Subcutaneous abdominal adipose tissue (tissue), 5 donors: ENCODE measurements at regions not wholly inside any gene's neighbourhood (a gene's known extent, or its start where the extent isn't known, plus 50 kb on each side); places are given as distances from the start of the nearest gene placed in this dataset.

Experiments used
- H3K27ac ChIP-seq: one replicate; pipeline ENCODE4 v1.7.0; 2013; ENCODE audit warnings: low read depth, mild to moderate bottlenecking, inconsistent platforms, low read length, moderate library complexity
- H3K27me3 ChIP-seq, 5 donors: one replicate each; pipeline ENCODE4 v1.7.0; 2013; ENCODE audit warnings: low read length in 5 of 5, inconsistent platforms in 1 of 5; ENCODE audit not compliant: control insufficient read depth in 5 of 5, insufficient read depth in 4 of 5
- H3K36me3 ChIP-seq, 5 donors: one replicate each; pipeline ENCODE4 v1.7.0; 2013; ENCODE audit warnings: low read length in 5 of 5; ENCODE audit not compliant: control insufficient read depth in 5 of 5, insufficient read depth in 5 of 5
- H3K4me1 ChIP-seq, 5 donors: one replicate each; pipeline ENCODE4 v1.7.0; 2013; ENCODE audit warnings: low read length in 5 of 5, mild to moderate bottlenecking in 3 of 5, moderate library complexity in 1 of 5; ENCODE audit not compliant: control insufficient read depth in 5 of 5, insufficient read depth in 5 of 5
- H3K4me3 ChIP-seq, 5 donors: one replicate each; pipeline ENCODE4 v1.7.0; 2013; ENCODE audit warnings: low read length in 5 of 5, low read depth in 1 of 5
- H3K9ac ChIP-seq, 5 donors: one replicate each; pipeline ENCODE4 v1.7.0; 2013; ENCODE audit warnings: low read length in 5 of 5, mild to moderate bottlenecking in 4 of 5, moderate library complexity in 3 of 5
- H3K9me3 ChIP-seq, 5 donors: one replicate each; pipeline ENCODE4 v1.7.0; 2013; ENCODE audit warnings: low read length in 5 of 5; ENCODE audit not compliant: control insufficient read depth in 5 of 5
- donor health status: healthy.
- donor health status: healthy.
- donor health status: healthy.
- donor health status: healthy.
- donor health status: healthy.

GRCh38 chrX:137313627-137314026 lies 252.3 kb upstream of the ZIC3 start:
- Histone ChIP-seq H3K27ac (no peak overlapping the region), H3K9me3 (peaks cover 0 to 2% (median 0%) of the 10 kb centered on the region in 5 donors), H3K4me3 (no peak overlapping the region), H3K27me3 (peaks cover 0 to 4% (median 0%) of the 10 kb centered on the region in 5 donors), H3K9ac (no peak overlapping the region), H3K4me1 (no peaks in the 10 kb centered on the region), H3K36me3 (no peaks in the 10 kb centered on the region)

GRCh38 chrX:137305404-137305803 lies 260.5 kb upstream of the ZIC3 start:
- H3K27me3 ChIP-seq = peaks cover 0 to 5% (median 3%) of the 10 kb centered on the region in 5 donors
- no peaks in the 10 kb centered on the region for H3K4me1 ChIP-seq
- H3K27ac ChIP-seq = no peak overlapping the region
- no peaks in the 10 kb centered on the region for H3K36me3 ChIP-seq
- H3K9me3 ChIP-seq = peaks cover 0 to 7% (median 0%) of the 10 kb centered on the region in 5 donors
- H3K4me3 ChIP-seq = no peak overlapping the region
- no peak overlapping the region for H3K9ac ChIP-seq

DNA sequence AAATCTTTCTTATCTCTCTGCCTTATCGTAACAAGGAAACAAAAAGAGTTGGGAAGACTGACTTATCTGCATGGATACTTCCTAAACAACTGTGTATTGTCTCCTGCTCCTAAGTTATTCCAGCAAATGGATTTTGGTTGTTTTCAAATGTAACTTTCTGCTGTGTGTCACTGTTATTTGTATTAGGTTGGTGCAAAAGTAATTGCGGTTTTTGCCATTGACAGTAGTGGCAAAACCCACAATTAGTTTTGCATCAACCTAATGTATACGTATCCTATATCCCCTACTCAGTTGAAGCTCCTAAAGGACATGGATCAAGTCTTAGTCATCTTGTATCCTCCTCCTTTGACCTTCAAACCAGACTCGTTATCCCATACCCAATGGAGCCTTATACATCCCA lies 263.4 kb upstream of the GPR101 start:
- H3K27ac ChIP-seq = no peak overlapping the region

DNA sequence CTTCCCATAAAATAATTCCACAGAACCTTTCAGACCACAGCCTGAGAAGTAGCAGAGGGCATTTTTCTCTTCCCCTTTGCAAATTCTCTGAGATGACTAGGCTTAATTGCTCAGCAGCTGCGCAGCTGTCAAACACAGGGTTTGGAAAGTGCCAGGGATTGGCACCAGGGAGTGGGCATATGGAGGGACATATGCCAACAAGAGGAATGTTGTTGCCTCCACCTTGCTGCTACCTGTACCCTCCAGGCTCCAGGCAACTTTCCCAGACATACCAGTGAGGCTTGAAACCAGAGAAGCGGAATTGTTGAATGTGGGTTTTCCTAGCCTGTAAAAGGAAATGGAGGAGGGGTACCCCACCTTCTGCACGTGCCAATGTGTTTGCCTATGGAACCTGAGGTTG lies 256.2 kb upstream of the GPR101 start:
- Histone ChIP-seq H3K36me3 (no peaks in the 10 kb centered on the region), H3K4me3 (no peak overlapping the region)

More for the DNA sequence above, 263.4 kb upstream of the GPR101 start:
- H3K9me3 ChIP-seq = no peaks in the 10 kb centered on the region
- no peaks in the 10 kb centered on the region for H3K4me1 ChIP-seq
- H3K4me3 ChIP-seq = no peak overlapping the region
- H3K36me3 ChIP-seq = no peaks in the 10 kb centered on the region
- no peak overlapping the region for H3K9ac ChIP-seq
- H3K27me3 ChIP-seq = peaks cover 0 to 3% (median 2%) of the 10 kb centered on the region in 5 donors

GRCh38 chrX:137287191-137287590 lies 253.4 kb upstream of the GPR101 start:
- Histone ChIP-seq H3K4me3 (no peak overlapping the region), H3K9me3 (no peaks in the 10 kb centered on the region), H3K27ac (no peak overlapping the region), H3K36me3 (no peaks in the 10 kb centered on the region), H3K4me1 (no peaks in the 10 kb centered on the region), H3K9ac (no peak overlapping the region), H3K27me3 (peaks cover 0 to 18% (median 5%) of the 10 kb centered on the region in 5 donors)

More for the DNA sequence above, 256.2 kb upstream of the GPR101 start:
- no peak overlapping the region for H3K9ac ChIP-seq
- no peaks in the 10 kb centered on the region for H3K9me3 ChIP-seq
- H3K27ac ChIP-seq = no peak overlapping the region
- peaks cover 0 to 11% (median 0%) of the 10 kb centered on the region in 5 donors for H3K27me3 ChIP-seq
- no peaks in the 10 kb centered on the region for H3K4me1 ChIP-seq

- Histone ChIP-seq H3K4me1 (no peaks in the 10 kb centered on the region), H3K9ac (no peak overlapping the region), H3K27ac (no peak overlapping the region), H3K4me3 (no peak overlapping the region), H3K27me3 (peaks cover 0 to 15% (median 5%) of the 10 kb centered on the region in 5 donors), H3K9me3 (no peaks in the 10 kb centered on the region), H3K36me3 (no peaks in the 10 kb centered on the region)
Measured at GRCh38 chrX:137286423-137286822, 252.6 kb upstream of the GPR101 start.

- Histone ChIP-seq H3K27ac (no peak overlapping the region), H3K9ac (no peak overlapping the region), H3K9me3 (no peaks in the 10 kb centered on the region), H3K4me1 (no peaks in the 10 kb centered on the region), H3K27me3 (peaks cover 5 to 7% (median 6%) of the 10 kb centered on the region in 5 donors), H3K36me3 (no peaks in the 10 kb centered on the region), H3K4me3 (no peak overlapping the region)
Measured at GRCh38 chrX:137278825-137279224, 245.0 kb upstream of the GPR101 start.

- Histone ChIP-seq H3K27me3 (no peaks in the 10 kb centered on the region), H3K4me1 (no peaks in the 10 kb centered on the region), H3K4me3 (no peak overlapping the region), H3K9ac (no peak overlapping the region), H3K27ac (no peak overlapping the region), H3K9me3 (peaks cover 0 to 4% (median 0%) of the 10 kb centered on the region in 5 donors), H3K36me3 (no peaks in the 10 kb centered on the region)
Measured at GRCh38 chrX:137263374-137263773, 229.6 kb upstream of the GPR101 start.

DNA sequence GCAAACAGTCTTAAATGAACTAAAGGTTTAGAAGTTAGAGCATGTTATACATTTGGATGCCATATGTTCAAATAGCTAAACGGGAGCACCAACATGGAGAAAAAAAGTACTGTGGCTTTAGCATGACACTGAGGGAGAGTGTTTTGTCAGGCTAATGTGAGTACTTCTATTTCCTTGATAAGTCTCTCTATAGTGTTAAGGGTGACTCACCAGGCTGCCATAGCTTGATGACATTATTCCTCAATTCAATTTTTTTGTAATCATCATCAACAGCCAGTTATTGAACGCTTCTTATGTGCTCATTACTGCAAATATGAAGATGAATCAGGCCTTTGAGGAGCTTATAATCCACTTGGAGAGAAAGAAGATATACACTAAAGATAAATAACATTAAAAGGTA lies 211.4 kb upstream of the GPR101 start:
- Histone ChIP-seq H3K9me3 (peaks cover 0 to 4% (median 0%) of the 10 kb centered on the region in 5 donors), H3K27me3 (peaks cover 0 to 4% (median 0%) of the 10 kb centered on the region in 5 donors), H3K4me1 (no peaks in the 10 kb centered on the region), H3K27ac (no peak overlapping the region), H3K36me3 (no peaks in the 10 kb centered on the region), H3K9ac (no peak overlapping the region), H3K4me3 (no peak overlapping the region)

DNA sequence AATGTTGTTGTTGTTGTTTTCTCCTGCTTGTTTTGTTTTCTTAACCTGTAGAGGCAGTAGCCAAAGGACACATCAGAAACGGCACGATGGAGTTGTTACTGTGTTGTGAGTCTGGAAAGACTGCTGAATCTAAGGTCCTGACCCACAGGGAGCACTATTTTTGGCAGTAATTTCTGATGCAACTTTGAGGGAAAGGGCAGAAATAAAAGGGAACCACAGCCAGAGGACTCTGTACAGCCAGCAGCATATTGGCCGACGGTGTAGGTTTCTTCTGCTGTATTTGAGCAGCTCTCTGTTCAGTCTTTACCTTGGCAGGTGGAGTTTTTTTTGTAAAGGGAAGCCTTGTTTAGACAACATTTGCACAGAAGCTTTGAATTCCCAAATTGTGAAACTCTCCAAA lies 203.0 kb upstream of the GPR101 start:
- Histone ChIP-seq H3K27me3 (peaks cover 0 to 4% (median 1%) of the 10 kb centered on the region in 5 donors), H3K9me3 (no peaks in the 10 kb centered on the region), H3K9ac (no peak overlapping the region), H3K4me3 (no peak overlapping the region), H3K27ac (no peak overlapping the region), H3K4me1 (peaks cover 0 to 5% (median 0%) of the 10 kb centered on the region in 5 donors), H3K36me3 (no peaks in the 10 kb centered on the region)
